ENCODE measurements at regions not wholly inside any gene's neighbourhood (a gene's known extent, or its start where the extent isn't known, plus 50 kb on each side); places are given as distances from the start of the nearest gene placed in this dataset.

DNA sequence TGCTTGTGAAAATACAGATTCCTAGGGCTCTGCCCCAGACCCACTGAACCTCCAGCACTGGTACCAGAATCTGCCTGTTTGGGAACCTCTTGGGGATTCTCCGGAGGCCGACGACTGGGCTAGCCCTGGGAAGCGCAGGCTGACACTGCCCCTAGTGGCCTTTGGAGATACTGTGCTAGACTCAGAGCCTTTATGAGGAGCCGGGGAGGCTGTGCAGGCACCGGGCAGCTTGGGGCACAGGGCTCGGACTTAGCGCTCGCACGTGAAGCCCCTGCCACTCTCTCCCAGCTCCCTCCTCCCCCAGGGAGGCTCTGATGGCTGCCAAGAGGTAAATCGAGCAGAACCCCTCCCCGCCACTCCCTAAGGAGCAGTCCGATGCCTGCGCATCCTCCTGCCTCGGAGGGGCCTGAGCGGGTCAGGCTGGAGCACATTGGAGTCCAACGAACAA, 144.6 kb upstream of the TNR start:
- POLR2A ChIA-PET: no interaction called here
- Histone ChIP-seq H3K27me3 (replicated peaks in 2 of 5; ENCODE audit: control insufficient read depth in 4 of 5, insufficient read depth in 5 of 5, low read length in 4 of 5) (peaks cover 0 to 11% (median 0%) of the 10 kb centered on the region in 5 experiments), H3K36me3 (ENCODE audit: control insufficient read depth in 4 of 4, insufficient read depth in 4 of 4, low read length in 3 of 4) (no peaks in the 10 kb centered on the region), H3K27ac (ENCODE audit: insufficient read depth in 1 of 2, low read depth in 1 of 2, low read length in 2 of 2, poor library complexity in 1 of 2, severe bottlenecking in 2 of 2) (no peak overlapping the region), H3K4me3 (ENCODE audit: control insufficient read depth in 1 of 7, extremely low read depth in 1 of 7, insufficient read depth in 4 of 7, low read depth in 2 of 7, low read length in 6 of 7) (no peak overlapping the region), H3K9me3 (ENCODE audit: control extremely low read depth in 1 of 5, control insufficient read depth in 4 of 5, insufficient read depth in 2 of 5, low read depth in 1 of 5, low read length in 4 of 5) (peaks cover 0 to 4% (median 0%) of the 10 kb centered on the region in 5 experiments), H3K4me1 (ENCODE audit: control extremely low read depth in 1 of 4, control insufficient read depth in 4 of 4, insufficient read depth in 4 of 4, low read length in 3 of 4) (no peaks in the 10 kb centered on the region)
- WGBS (ENCODE audit: insufficient coverage): 54% methylated on average over 13 of the region's 17 CpGs
- CTCF ChIA-PET: interaction anchor here (1.1 to 1.8 kb wide), 4 partner anchors 9 to 408 kb away, joined by 3 to 4 read pairs (median 4); no protein-coding TSS in a partner anchor
- peak; percentile 14 to 51 (median 33) for DNase-seq

DNA sequence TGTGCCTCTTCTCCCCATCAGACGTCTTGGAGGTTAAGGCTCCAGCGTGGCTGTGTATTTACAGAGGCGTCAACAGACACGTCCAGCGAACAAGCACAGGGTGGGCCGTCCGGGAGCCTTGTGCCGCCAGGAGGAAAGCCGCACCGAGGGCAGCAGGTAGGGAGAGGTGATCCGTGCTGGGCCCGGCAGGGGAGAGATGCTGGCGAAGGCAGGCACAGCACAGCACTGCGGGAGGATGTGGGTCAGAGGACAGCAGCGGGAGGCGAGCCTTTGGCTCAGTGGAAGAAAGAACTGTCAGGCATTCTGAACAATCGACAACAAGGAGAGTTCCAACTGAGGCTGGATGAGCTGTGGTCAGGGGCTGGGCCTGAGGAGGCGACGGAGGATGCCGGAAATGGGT, 144.1 kb upstream of the TNR start:
- Histone ChIP-seq H3K4me1 (ENCODE audit: control extremely low read depth in 1 of 4, control insufficient read depth in 4 of 4, insufficient read depth in 4 of 4, low read length in 3 of 4) (no peaks in the 10 kb centered on the region), H3K9me3 (ENCODE audit: control extremely low read depth in 1 of 5, control insufficient read depth in 4 of 5, insufficient read depth in 2 of 5, low read depth in 1 of 5, low read length in 4 of 5) (peaks cover 0 to under 1% (median 0%) of the 10 kb centered on the region in 5 experiments), H3K4me3 (ENCODE audit: control insufficient read depth in 1 of 7, extremely low read depth in 1 of 7, insufficient read depth in 4 of 7, low read depth in 2 of 7, low read length in 6 of 7) (no peak overlapping the region), H3K36me3 (ENCODE audit: control insufficient read depth in 4 of 4, insufficient read depth in 4 of 4, low read length in 3 of 4) (no peaks in the 10 kb centered on the region), H3K27ac (ENCODE audit: insufficient read depth in 1 of 2, low read depth in 1 of 2, low read length in 2 of 2, poor library complexity in 1 of 2, severe bottlenecking in 2 of 2) (no peak overlapping the region), H3K27me3 (replicated peaks in 2 of 5; ENCODE audit: control insufficient read depth in 4 of 5, insufficient read depth in 5 of 5, low read length in 4 of 5) (peaks cover 0 to 11% (median 0%) of the 10 kb centered on the region in 5 experiments)
- 85% methylated on average over 20 of the region's 20 CpGs for WGBS (ENCODE audit: insufficient coverage)
- no peak for DNase-seq
- ChIA-PET POLR2A (no interaction called here), CTCF (interaction anchor here (1.1 to 1.7 kb wide), 2 partner anchors 9 to 405 kb away, joined by 3 to 4 read pairs; no protein-coding TSS in a partner anchor)

DNA sequence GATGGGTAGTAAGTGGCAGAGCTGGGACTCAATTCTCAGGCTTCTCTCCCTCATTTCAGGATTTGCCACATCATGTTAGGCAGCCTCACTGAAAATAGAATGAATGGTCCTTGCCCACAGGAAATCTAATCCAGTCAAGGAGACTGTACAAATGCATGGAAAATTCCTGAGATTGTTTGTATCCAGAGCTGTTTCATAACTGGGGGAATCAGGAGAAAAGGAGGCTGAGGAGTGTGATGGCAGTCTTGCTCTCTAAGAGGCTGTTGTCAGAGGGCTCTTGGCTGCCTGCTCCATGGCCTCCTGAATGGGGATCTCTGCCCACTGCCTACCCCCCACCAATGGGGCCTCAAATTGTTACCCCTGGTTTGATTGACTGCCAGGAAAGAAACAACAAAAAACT, 141.9 kb upstream of the TNR start:
- H3K4me3 ChIP-seq (ENCODE audit: control insufficient read depth in 1 of 7, extremely low read depth in 1 of 7, insufficient read depth in 4 of 7, low read depth in 2 of 7, low read length in 6 of 7): no peak overlapping the region
- peaks cover 0 to 11% (median 0%) of the 10 kb centered on the region in 5 experiments for H3K27me3 ChIP-seq (replicated peaks in 2 of 5; ENCODE audit: control insufficient read depth in 4 of 5, insufficient read depth in 5 of 5, low read length in 4 of 5)
- no peak for DNase-seq
- H3K36me3 ChIP-seq (ENCODE audit: control insufficient read depth in 4 of 4, insufficient read depth in 4 of 4, low read length in 3 of 4): no peaks in the 10 kb centered on the region
- POLR2A ChIA-PET: no interaction called here
- CTCF ChIA-PET: interaction anchor here (1.2 kb wide), 1 partner anchor 731 kb away, joined by 5 read pairs; no protein-coding TSS in a partner anchor
- no peak overlapping the region for H3K27ac ChIP-seq (ENCODE audit: insufficient read depth in 1 of 2, low read depth in 1 of 2, low read length in 2 of 2, poor library complexity in 1 of 2, severe bottlenecking in 2 of 2)
- H3K9me3 ChIP-seq (ENCODE audit: control extremely low read depth in 1 of 5, control insufficient read depth in 4 of 5, insufficient read depth in 2 of 5, low read depth in 1 of 5, low read length in 4 of 5): no peaks in the 10 kb centered on the region
- no peaks in the 10 kb centered on the region for H3K4me1 ChIP-seq (ENCODE audit: control extremely low read depth in 1 of 4, control insufficient read depth in 4 of 4, insufficient read depth in 4 of 4, low read length in 3 of 4)

DNA sequence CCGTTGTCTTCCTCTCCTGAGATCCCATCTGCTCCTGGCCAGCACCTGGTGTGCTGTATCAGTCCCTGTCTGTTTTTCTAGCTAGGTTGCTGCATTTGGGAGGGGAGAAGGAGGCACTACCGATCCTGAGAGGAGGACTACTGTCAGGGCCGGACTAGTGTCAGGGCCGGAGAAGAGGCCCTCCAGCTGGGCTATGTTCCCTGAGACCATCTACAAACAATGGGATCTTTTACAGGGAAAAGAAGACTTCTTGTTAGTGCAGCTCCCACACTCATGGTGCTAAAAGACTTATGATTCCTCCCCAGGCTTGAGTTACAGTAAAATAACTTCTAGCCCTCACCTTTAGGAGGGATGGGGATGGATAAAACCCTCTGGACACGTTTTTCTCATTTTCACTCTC, 141.0 kb upstream of the TNR start:
- WGBS (ENCODE audit: insufficient coverage): 82% methylated on average over 4 of the region's 5 CpGs
- POLR2A ChIA-PET: no interaction called here
- no peaks in the 10 kb centered on the region for H3K9me3 ChIP-seq (ENCODE audit: control extremely low read depth in 1 of 5, control insufficient read depth in 4 of 5, insufficient read depth in 2 of 5, low read depth in 1 of 5, low read length in 4 of 5)
- no peaks in the 10 kb centered on the region for H3K4me1 ChIP-seq (ENCODE audit: control extremely low read depth in 1 of 4, control insufficient read depth in 4 of 4, insufficient read depth in 4 of 4, low read length in 3 of 4)
- H3K36me3 ChIP-seq (ENCODE audit: control insufficient read depth in 4 of 4, insufficient read depth in 4 of 4, low read length in 3 of 4): no peaks in the 10 kb centered on the region
- no peak for DNase-seq
- CTCF ChIA-PET: no interaction called here
- no peak overlapping the region for H3K27ac ChIP-seq (ENCODE audit: insufficient read depth in 1 of 2, low read depth in 1 of 2, low read length in 2 of 2, poor library complexity in 1 of 2, severe bottlenecking in 2 of 2)
- H3K4me3 ChIP-seq (ENCODE audit: control insufficient read depth in 1 of 7, extremely low read depth in 1 of 7, insufficient read depth in 4 of 7, low read depth in 2 of 7, low read length in 6 of 7): no peak overlapping the region
- peaks cover 0 to 10% (median 0%) of the 10 kb centered on the region in 5 experiments for H3K27me3 ChIP-seq (replicated peaks in 2 of 5; ENCODE audit: control insufficient read depth in 4 of 5, insufficient read depth in 5 of 5, low read length in 4 of 5)

DNA sequence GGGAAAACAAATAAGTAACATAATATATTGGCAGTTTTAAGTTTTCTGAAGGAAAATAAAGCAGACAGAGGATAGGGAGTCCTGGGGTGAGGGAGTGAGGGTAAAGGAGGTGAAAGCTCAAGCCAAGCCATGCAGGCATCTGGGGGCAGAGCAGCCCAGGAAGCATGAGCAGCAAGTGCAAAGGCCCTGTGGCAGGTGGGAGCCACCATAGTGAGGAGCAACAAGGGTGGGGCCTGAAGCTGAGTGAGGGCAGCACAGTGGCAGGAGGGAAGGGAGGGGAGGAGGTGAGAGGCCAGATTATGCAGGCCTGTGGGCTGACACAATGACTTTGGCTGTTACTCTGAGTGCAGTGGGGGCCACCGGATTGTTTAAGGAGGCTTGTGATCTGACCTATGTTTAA, 138.8 kb upstream of the TNR start:
- Histone ChIP-seq H3K27ac (ENCODE audit: insufficient read depth in 1 of 2, low read depth in 1 of 2, low read length in 2 of 2, poor library complexity in 1 of 2, severe bottlenecking in 2 of 2) (no peak overlapping the region), H3K9me3 (ENCODE audit: control extremely low read depth in 1 of 5, control insufficient read depth in 4 of 5, insufficient read depth in 2 of 5, low read depth in 1 of 5, low read length in 4 of 5) (no peaks in the 10 kb centered on the region), H3K27me3 (replicated peaks in 2 of 5; ENCODE audit: control insufficient read depth in 4 of 5, insufficient read depth in 5 of 5, low read length in 4 of 5) (no peaks in the 10 kb centered on the region), H3K4me3 (ENCODE audit: control insufficient read depth in 1 of 7, extremely low read depth in 1 of 7, insufficient read depth in 4 of 7, low read depth in 2 of 7, low read length in 6 of 7) (no peak overlapping the region), H3K4me1 (ENCODE audit: control extremely low read depth in 1 of 4, control insufficient read depth in 4 of 4, insufficient read depth in 4 of 4, low read length in 3 of 4) (no peaks in the 10 kb centered on the region), H3K36me3 (ENCODE audit: control insufficient read depth in 4 of 4, insufficient read depth in 4 of 4, low read length in 3 of 4) (no peaks in the 10 kb centered on the region)
- POLR2A ChIA-PET: no interaction called here
- DNase-seq: no peak
- WGBS (ENCODE audit: insufficient coverage): 100% methylated on average over 1 of the region's 1 CpG
- CTCF ChIA-PET: no interaction called here

DNA sequence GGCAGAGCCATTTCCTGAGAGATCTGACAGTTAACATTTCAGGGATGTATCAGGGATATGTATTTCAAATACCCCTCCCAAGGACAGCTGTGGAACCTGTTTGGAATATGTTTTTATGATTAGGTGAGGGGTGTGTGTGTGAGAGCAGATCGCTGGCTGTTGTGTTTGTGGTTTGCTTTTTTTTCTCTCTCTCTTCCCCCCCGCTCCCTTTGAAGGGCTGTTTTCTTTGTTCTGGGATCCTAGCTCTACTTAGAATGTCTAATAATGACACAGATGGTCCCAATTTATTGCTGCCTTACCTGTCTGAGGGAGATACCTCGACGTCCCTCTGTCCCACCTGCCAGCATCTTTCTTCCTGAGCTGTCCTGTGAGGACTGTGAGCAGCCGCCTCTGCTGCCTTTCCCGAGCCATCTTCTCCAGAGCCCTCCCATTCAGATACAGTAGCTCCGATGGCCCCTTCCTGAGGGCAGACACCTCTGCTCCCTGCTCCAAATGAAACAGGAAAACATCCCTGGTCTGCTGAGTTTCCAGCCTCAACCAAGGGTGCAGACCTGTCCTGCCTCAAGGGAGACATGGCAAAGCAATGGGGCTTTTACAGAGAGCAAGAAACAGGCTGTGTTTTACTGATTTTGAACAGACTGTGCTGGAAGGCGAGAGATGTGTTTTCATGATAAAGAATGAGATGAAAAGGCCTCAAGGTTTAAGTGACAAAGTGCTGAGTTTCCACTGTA, 138.0 kb upstream of the TNR start:
- Histone ChIP-seq H3K4me3 (ENCODE audit: control insufficient read depth in 1 of 7, extremely low read depth in 1 of 7, insufficient read depth in 4 of 7, low read depth in 2 of 7, low read length in 6 of 7) (no peak overlapping the region), H3K4me1 (ENCODE audit: control extremely low read depth in 1 of 4, control insufficient read depth in 4 of 4, insufficient read depth in 4 of 4, low read length in 3 of 4) (no peaks in the 10 kb centered on the region), H3K27ac (ENCODE audit: insufficient read depth in 1 of 2, low read depth in 1 of 2, low read length in 2 of 2, poor library complexity in 1 of 2, severe bottlenecking in 2 of 2) (no peak overlapping the region), H3K27me3 (replicated peaks in 2 of 5; ENCODE audit: control insufficient read depth in 4 of 5, insufficient read depth in 5 of 5, low read length in 4 of 5) (no peaks in the 10 kb centered on the region), H3K36me3 (ENCODE audit: control insufficient read depth in 4 of 4, insufficient read depth in 4 of 4, low read length in 3 of 4) (no peaks in the 10 kb centered on the region), H3K9me3 (ENCODE audit: control extremely low read depth in 1 of 5, control insufficient read depth in 4 of 5, insufficient read depth in 2 of 5, low read depth in 1 of 5, low read length in 4 of 5) (no peaks in the 10 kb centered on the region)
- CTCF ChIA-PET: no interaction called here
- WGBS (ENCODE audit: insufficient coverage): 80% methylated on average over 4 of the region's 8 CpGs
- POLR2A ChIA-PET: no interaction called here
- DNase-seq: no peak

DNA sequence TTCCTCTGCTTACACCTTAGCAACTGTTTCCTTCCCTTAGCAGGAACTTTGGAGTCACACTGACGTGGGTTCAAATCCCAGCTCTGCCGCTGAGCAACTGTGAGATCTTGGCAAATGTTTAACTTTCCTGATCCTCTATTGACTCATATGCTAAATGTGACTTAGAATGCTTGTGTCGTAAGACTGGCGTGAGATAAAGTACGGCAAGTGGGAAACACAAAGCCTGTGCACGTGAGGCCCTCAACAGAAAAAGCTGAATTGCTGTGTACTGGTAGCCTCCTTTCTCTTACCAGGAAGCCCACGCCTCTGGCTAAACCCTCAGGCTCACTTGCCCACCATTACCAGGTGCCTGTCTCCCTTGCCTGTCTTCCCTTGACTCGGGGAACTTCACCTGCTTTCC, 135.4 kb upstream of the TNR start:
- no peak overlapping the region for H3K4me3 ChIP-seq (ENCODE audit: control insufficient read depth in 1 of 7, extremely low read depth in 1 of 7, insufficient read depth in 4 of 7, low read depth in 2 of 7, low read length in 6 of 7)
- H3K9me3 ChIP-seq (ENCODE audit: control extremely low read depth in 1 of 5, control insufficient read depth in 4 of 5, insufficient read depth in 2 of 5, low read depth in 1 of 5, low read length in 4 of 5): no peaks in the 10 kb centered on the region
- 90% methylated on average over 8 of the region's 8 CpGs for WGBS (ENCODE audit: insufficient coverage)
- DNase-seq: no peak
- H3K4me1 ChIP-seq (ENCODE audit: control extremely low read depth in 1 of 4, control insufficient read depth in 4 of 4, insufficient read depth in 4 of 4, low read length in 3 of 4): peaks cover 0 to under 1% (median 0%) of the 10 kb centered on the region in 4 experiments
- peaks cover 0 to 3% (median 0%) of the 10 kb centered on the region in 5 experiments for H3K27me3 ChIP-seq (replicated peaks in 2 of 5; ENCODE audit: control insufficient read depth in 4 of 5, insufficient read depth in 5 of 5, low read length in 4 of 5)
- ChIA-PET POLR2A (no interaction called here), CTCF (no interaction called here)
- H3K36me3 ChIP-seq (ENCODE audit: control insufficient read depth in 4 of 4, insufficient read depth in 4 of 4, low read length in 3 of 4): no peaks in the 10 kb centered on the region
- no peak overlapping the region for H3K27ac ChIP-seq (ENCODE audit: insufficient read depth in 1 of 2, low read depth in 1 of 2, low read length in 2 of 2, poor library complexity in 1 of 2, severe bottlenecking in 2 of 2)
